Endodermal cell (in vitro differentiated cells): ENCODE measurements at regions not wholly inside any gene's neighbourhood (a gene's known extent, or its start where the extent isn't known, plus 50 kb on each side); places are given as distances from the start of the nearest gene placed in this dataset.
A peak's percentile ranks its signal among the peaks of the same experiment; 100 is the strongest.

Experiments
- DNase-seq: peaks from one replicate; pipeline ENCODE4 v3.0.0-alpha.2; 2017
- H3K27ac ChIP-seq: 2 replicates; pipeline ENCODE4 v1.5.1; 2013; ENCODE audit warnings: mild to moderate bottlenecking, low read depth, low read length, moderate library complexity
- H3K27me3 ChIP-seq: 2 replicates; pipeline ENCODE4 v1.6.1; 2013; ENCODE audit warnings: mild to moderate bottlenecking, low read length, moderate library complexity; ENCODE audit not compliant: insufficient read depth, control insufficient read depth, poor library complexity, severe bottlenecking
- H3K36me3 ChIP-seq: 2 replicates; pipeline ENCODE4 v1.7.0; 2013; ENCODE audit warnings: mild to moderate bottlenecking, low read length, moderate library complexity; ENCODE audit not compliant: control insufficient read depth, insufficient read depth
- H3K4me1 ChIP-seq: one replicate; pipeline ENCODE4 v1.7.0; 2013; ENCODE audit warnings: low read length; ENCODE audit not compliant: control insufficient read depth, insufficient read depth
- H3K4me3 ChIP-seq: 2 replicates; pipeline ENCODE4 v1.5.1; 2013; ENCODE audit warnings: mild to moderate bottlenecking, low read length, moderate library complexity
- H3K9ac ChIP-seq: 2 replicates; pipeline ENCODE4 v1.6.1; 2013; ENCODE audit warnings: mild to moderate bottlenecking, low read length, moderate library complexity; ENCODE audit not compliant: poor library complexity, severe bottlenecking; ENCODE audit errors: extremely low read depth
- H3K9me3 ChIP-seq: 2 replicates; pipeline ENCODE4 v1.6.1; 2013; ENCODE audit warnings: mild to moderate bottlenecking, low read length, moderate library complexity; ENCODE audit not compliant: control insufficient read depth
- H3K27ac Mint-ChIP-seq: 2 replicates; pipeline ENCODE4 v1.8.0; 2020; ENCODE audit warnings: mixed read lengths
- H3K27me3 Mint-ChIP-seq: 2 replicates; pipeline ENCODE4 v1.8.0; 2021; ENCODE audit warnings: mild to moderate bottlenecking, mixed read lengths; ENCODE audit not compliant: insufficient read depth
- H3K36me3 Mint-ChIP-seq: 2 replicates; pipeline ENCODE4 v1.8.0; 2020; ENCODE audit warnings: low read depth, mixed read lengths
- H3K4me1 Mint-ChIP-seq: 2 replicates; pipeline ENCODE4 v1.8.0; 2020; ENCODE audit warnings: mixed read lengths
- H3K4me3 Mint-ChIP-seq: 2 replicates; pipeline ENCODE4 v1.8.0; 2020; ENCODE audit warnings: mild to moderate bottlenecking, moderate library complexity, mixed read lengths
- H3K9me3 Mint-ChIP-seq: 2 replicates; pipeline ENCODE4 v1.8.0; 2020; ENCODE audit warnings: mild to moderate bottlenecking, mixed read lengths
- CTCF ChIP-seq: fragments of 200-600 bp; sonication (generic); conservative IDR thresholded peaks from 2 replicates; pipeline ENCODE4 v1.5.0; 2021; ENCODE audit warnings: antibody characterized with exemption, mild to moderate bottlenecking
- WGBS, 2 experiments: methylation state at CpG; one replicate each; pipeline versions ENCODE4 v1.1.5 to v1.1.7; 2013; ENCODE audit warnings: missing lambda C conversion rate in 2 of 2, mixed read lengths in 1 of 2; ENCODE audit not compliant: insufficient coverage in 1 of 2, insufficient read length in 1 of 2; 5-methylcytosine and 5-hydroxymethylcytosine counted together

GRCh38 chr5:159525117-159525516, 194.8 kb upstream of the IL12B start:
- no peak for DNase-seq
- peak; percentile 46 for TF ChIP-seq CTCF

GRCh38 chr5:159527546-159528254, 197.4 kb upstream of the IL12B start:
- Mint-ChIP-seq H3K27ac (peak overlapping the region; percentile 4), H3K4me3 (no peak overlapping the region), H3K4me1 (peaks cover 12% of the 10 kb centered on the region), H3K9me3 (peaks cover 9% of the 10 kb centered on the region), H3K27me3 (no peaks in the 10 kb centered on the region), H3K36me3 (no peaks in the 10 kb centered on the region)
- Histone ChIP-seq H3K27ac (no peak overlapping the region), H3K9me3 (peaks cover 5% of the 10 kb centered on the region), H3K27me3 (no peaks in the 10 kb centered on the region), H3K4me3 (no peak overlapping the region), H3K36me3 (no peaks in the 10 kb centered on the region), H3K9ac (no peak overlapping the region), H3K4me1 (peaks cover 3% of the 10 kb centered on the region)
- WGBS, 2 experiments, result 67 to 86% methylated on average over 1 to 4 of the region's 4 CpGs
- DNase-seq, result no peak
- no peak for TF ChIP-seq CTCF

More at GRCh38 chr5:159525117-159525516, 194.8 kb upstream of the IL12B start:
- Histone ChIP-seq H3K27ac (no peak overlapping the region), H3K4me3 (no peak overlapping the region), H3K27me3 (no peaks in the 10 kb centered on the region), H3K36me3 (no peaks in the 10 kb centered on the region), H3K9me3 (peaks cover 5% of the 10 kb centered on the region), H3K9ac (no peak overlapping the region), H3K4me1 (peaks cover 3% of the 10 kb centered on the region)
- Mint-ChIP-seq H3K4me3 (no peak overlapping the region), H3K36me3 (no peaks in the 10 kb centered on the region), H3K27me3 (no peaks in the 10 kb centered on the region), H3K27ac (no peak overlapping the region), H3K4me1 (peaks cover 13% of the 10 kb centered on the region), H3K9me3 (peaks cover 8% of the 10 kb centered on the region)
- WGBS, 2 experiments, result 63 to 80% methylated on average over 1 to 4 of the region's 4 CpGs

- Histone ChIP-seq H3K9me3 (peaks cover 29% of the 10 kb centered on the region), H3K27ac (no peak overlapping the region), H3K4me3 (no peak overlapping the region), H3K4me1 (no peaks in the 10 kb centered on the region), H3K36me3 (no peaks in the 10 kb centered on the region), H3K9ac (no peak overlapping the region), H3K27me3 (no peaks in the 10 kb centered on the region)
- H3K36me3 Mint-ChIP-seq, result no peaks in the 10 kb centered on the region
- H3K4me1 Mint-ChIP-seq, result no peaks in the 10 kb centered on the region
- no peak overlapping the region for H3K27ac Mint-ChIP-seq
- no peak overlapping the region for H3K4me3 Mint-ChIP-seq
- H3K27me3 Mint-ChIP-seq, result no peaks in the 10 kb centered on the region
- no peak for DNase-seq
- H3K9me3 Mint-ChIP-seq, result peaks cover 33% of the 10 kb centered on the region
- no peak for TF ChIP-seq CTCF
Measured at GRCh38 chr5:159531554-159532105, 201.3 kb upstream of the IL12B start.
